Astrocyte of the cerebellum (primary cell): ENCODE measurements at regions not wholly inside any gene's neighbourhood (a gene's known extent, or its start where the extent isn't known, plus 50 kb on each side); places are given as distances from the start of the nearest gene placed in this dataset.

Source experiments
- DNase-seq: peaks from one replicate; pipeline ENCODE4 v3.0.0-alpha.2; 2011; ENCODE audit warnings: low read depth
- H3K4me3 ChIP-seq: 2 replicates; pipeline ENCODE4 v1.5.1; 2011; ENCODE audit warnings: mild to moderate bottlenecking, low read depth, low read length, moderate library complexity
- in situ Hi-C: cut with HindIII; loops from 2 replicates; pipeline ENCODE4 v1.10.0; 2017; ENCODE audit warnings: low sequenced_read_pairs
- TF ChIP-seq, protein P1 (sequence below): IDR thresholded peaks from 2 replicates; pipeline ENCODE4 v1.5.1; 2012; ENCODE audit warnings: low read length, low read depth, moderate library complexity, mild to moderate bottlenecking; ENCODE audit errors: missing control alignments

GRCh38 chr13:68645814-68646213 is 1415.7 kb upstream of the PCDH9 start:
- in situ Hi-C loops: no loop called here
- H3K4me3 ChIP-seq: no peak overlapping the region
- TF ChIP-seq, protein P1, sequence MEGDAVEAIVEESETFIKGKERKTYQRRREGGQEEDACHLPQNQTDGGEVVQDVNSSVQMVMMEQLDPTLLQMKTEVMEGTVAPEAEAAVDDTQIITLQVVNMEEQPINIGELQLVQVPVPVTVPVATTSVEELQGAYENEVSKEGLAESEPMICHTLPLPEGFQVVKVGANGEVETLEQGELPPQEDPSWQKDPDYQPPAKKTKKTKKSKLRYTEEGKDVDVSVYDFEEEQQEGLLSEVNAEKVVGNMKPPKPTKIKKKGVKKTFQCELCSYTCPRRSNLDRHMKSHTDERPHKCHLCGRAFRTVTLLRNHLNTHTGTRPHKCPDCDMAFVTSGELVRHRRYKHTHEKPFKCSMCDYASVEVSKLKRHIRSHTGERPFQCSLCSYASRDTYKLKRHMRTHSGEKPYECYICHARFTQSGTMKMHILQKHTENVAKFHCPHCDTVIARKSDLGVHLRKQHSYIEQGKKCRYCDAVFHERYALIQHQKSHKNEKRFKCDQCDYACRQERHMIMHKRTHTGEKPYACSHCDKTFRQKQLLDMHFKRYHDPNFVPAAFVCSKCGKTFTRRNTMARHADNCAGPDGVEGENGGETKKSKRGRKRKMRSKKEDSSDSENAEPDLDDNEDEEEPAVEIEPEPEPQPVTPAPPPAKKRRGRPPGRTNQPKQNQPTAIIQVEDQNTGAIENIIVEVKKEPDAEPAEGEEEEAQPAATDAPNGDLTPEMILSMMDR: no peak
- no peak for DNase-seq

- no peak overlapping the region for H3K4me3 ChIP-seq
- TF ChIP-seq, protein P1: no peak
- in situ Hi-C loops: no loop called here
- DNase-seq: no peak
Observed at GRCh38 chr13:68644611-68645010, 1414.5 kb upstream of the PCDH9 start.

- in situ Hi-C loops: no loop called here
- TF ChIP-seq, protein P1: no peak
- no peak for DNase-seq
- no peak overlapping the region for H3K4me3 ChIP-seq
Observed at GRCh38 chr13:68636784-68637183, 1406.6 kb upstream of the PCDH9 start.

DNA sequence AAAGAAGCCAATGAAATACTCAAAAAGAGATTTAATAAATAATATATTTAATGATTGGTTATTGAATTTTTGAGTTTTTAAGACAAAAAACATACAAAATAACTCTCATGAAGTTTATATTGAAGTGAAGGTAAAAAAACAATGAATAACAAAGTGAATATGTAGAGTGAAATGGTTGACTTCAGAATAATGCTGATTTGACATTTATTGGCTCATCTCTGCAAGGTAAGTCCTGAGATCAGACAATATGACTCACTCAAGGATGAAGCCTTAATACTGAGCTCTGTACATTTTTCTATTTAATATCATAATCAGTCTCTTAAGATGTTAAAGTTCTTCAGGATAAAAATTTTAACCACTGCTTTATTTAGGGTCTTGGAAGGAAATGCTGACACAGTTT is 1398.9 kb upstream of the PCDH9 start:
- no peak for DNase-seq
- no peak overlapping the region for H3K4me3 ChIP-seq
- in situ Hi-C loops: no loop called here
- TF ChIP-seq, protein P1: no peak

GRCh38 chr13:68627379-68627778 is 1397.2 kb upstream of the PCDH9 start:
- no peak overlapping the region for H3K4me3 ChIP-seq
- in situ Hi-C loops: no loop called here
- no peak for DNase-seq
- TF ChIP-seq, protein P1: no peak

DNA sequence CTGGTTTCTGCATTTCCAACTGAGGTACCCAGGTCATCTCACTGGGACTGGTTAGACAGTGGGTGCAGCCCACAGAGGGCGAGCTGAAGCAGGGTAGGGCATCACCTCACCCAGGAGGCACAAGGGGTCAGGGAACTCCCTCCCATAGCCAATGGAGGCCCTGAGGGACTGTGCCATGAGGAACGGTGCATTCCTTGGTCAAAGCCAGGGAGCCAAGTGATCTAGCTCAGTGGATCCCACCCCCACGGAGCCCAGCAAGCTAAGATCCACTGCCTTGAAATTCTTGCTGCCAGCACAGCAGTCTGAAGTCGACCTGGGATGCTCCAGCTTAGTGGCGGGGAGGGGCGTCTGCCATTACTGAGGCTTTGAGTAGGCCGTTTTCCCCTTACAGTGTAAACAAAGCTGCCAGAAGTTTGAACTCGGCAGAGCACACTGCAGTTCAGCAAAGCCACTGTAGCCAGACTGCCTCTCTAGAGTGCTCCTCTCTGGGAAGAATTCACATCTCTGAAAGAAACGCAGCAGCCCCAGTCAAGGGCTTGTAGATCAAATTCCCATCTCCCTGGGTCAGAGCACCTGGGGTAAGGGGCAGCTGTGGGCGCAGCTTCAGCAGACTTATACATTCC is 1386.6 kb upstream of the PCDH9 start:
- DNase-seq: no peak
- no peak overlapping the region for H3K4me3 ChIP-seq
- TF ChIP-seq, protein P1: no peak
- in situ Hi-C loops: no loop called here
